Activated naive CD8-positive, alpha-beta T cell treated with anti-CD3 and anti-CD28 coated beads, Interleukin-2, amount 50 U/mL, for 24 hours (primary cell): ENCODE measurements at regions not wholly inside any gene's neighbourhood (a gene's known extent, or its start where the extent isn't known, plus 50 kb on each side); places are given as distances from the start of the nearest gene placed in this dataset.

Experiments
- ATAC-seq: fragments of 150-1000 bp; cut with Tn5 transposase; one replicate; pipeline ENCODE4 v1.10.0; 2021
- DNase-seq: peaks from one replicate; pipeline ENCODE4 v3.0.0; 2021
- H3K27ac Mint-ChIP-seq: one replicate; pipeline ENCODE4 v1.8.0; 2021; ENCODE audit warnings: mild to moderate bottlenecking, mixed read lengths
- H3K27me3 Mint-ChIP-seq: one replicate; pipeline ENCODE4 v1.8.0; 2021; ENCODE audit warnings: mixed read lengths
- H3K36me3 Mint-ChIP-seq: one replicate; pipeline ENCODE4 v1.8.0; 2021; ENCODE audit warnings: low read depth, mixed read lengths
- H3K4me1 Mint-ChIP-seq: one replicate; pipeline ENCODE4 v1.8.0; 2021; ENCODE audit warnings: mixed read lengths
- H3K4me3 Mint-ChIP-seq: one replicate; pipeline ENCODE4 v1.8.0; 2021; ENCODE audit warnings: mild to moderate bottlenecking, moderate library complexity, mixed read lengths
- H3K9me3 Mint-ChIP-seq: one replicate; pipeline ENCODE4 v1.8.0; 2021; ENCODE audit warnings: mixed read lengths

- Mint-ChIP-seq H3K27ac (no peak overlapping the region), H3K4me3 (no peak overlapping the region), H3K9me3 (no peaks in the 10 kb centered on the region), H3K4me1 (no peaks in the 10 kb centered on the region), H3K27me3 (peaks cover 2% of the 10 kb centered on the region), H3K36me3 (no peaks in the 10 kb centered on the region)
- DNase-seq: no peak
- ATAC-seq: no peak
Observed at GRCh38 chr5:135212361-135213026, 178.5 kb upstream of the PITX1 start.

- Mint-ChIP-seq H3K4me3 (no peak overlapping the region), H3K27me3 (peaks cover 3% of the 10 kb centered on the region), H3K4me1 (no peaks in the 10 kb centered on the region), H3K36me3 (no peaks in the 10 kb centered on the region), H3K27ac (no peak overlapping the region), H3K9me3 (no peaks in the 10 kb centered on the region)
- no peak for DNase-seq
- ATAC-seq: no peak
Observed at GRCh38 chr5:135211791-135212190, 177.8 kb upstream of the PITX1 start.

GRCh38 chr5:135211083-135211790, 177.2 kb upstream of the PITX1 start:
- no peaks in the 10 kb centered on the region for H3K9me3 Mint-ChIP-seq

GRCh38 chr5:135210286-135211055, 176.4 kb upstream of the PITX1 start:
- H3K4me3 Mint-ChIP-seq: no peak overlapping the region
- H3K4me1 Mint-ChIP-seq: no peaks in the 10 kb centered on the region

More at GRCh38 chr5:135211083-135211790, 177.2 kb upstream of the PITX1 start:
- peaks cover 3% of the 10 kb centered on the region for H3K27me3 Mint-ChIP-seq
- no peak for ATAC-seq
- no peaks in the 10 kb centered on the region for H3K36me3 Mint-ChIP-seq
- no peak overlapping the region for H3K4me3 Mint-ChIP-seq
- H3K4me1 Mint-ChIP-seq: no peaks in the 10 kb centered on the region
- no peak for DNase-seq
- no peak overlapping the region for H3K27ac Mint-ChIP-seq

GRCh38 chr5:135208903-135209721, 175.1 kb upstream of the PITX1 start:
- ATAC-seq (no peak), DNase-seq (no peak)
- no peaks in the 10 kb centered on the region for H3K36me3 Mint-ChIP-seq
- H3K27ac Mint-ChIP-seq: no peak overlapping the region
- H3K4me3 Mint-ChIP-seq: no peak overlapping the region
- H3K27me3 Mint-ChIP-seq: peaks cover 4% of the 10 kb centered on the region
- peaks cover 2% of the 10 kb centered on the region for H3K9me3 Mint-ChIP-seq
- no peaks in the 10 kb centered on the region for H3K4me1 Mint-ChIP-seq

More at GRCh38 chr5:135210286-135211055, 176.4 kb upstream of the PITX1 start:
- Mint-ChIP-seq H3K27me3 (peaks cover 3% of the 10 kb centered on the region), H3K36me3 (no peaks in the 10 kb centered on the region), H3K9me3 (no peaks in the 10 kb centered on the region), H3K27ac (no peak overlapping the region)
- no peak for DNase-seq
- ATAC-seq: no peak

GRCh38 chr5:135208555-135208902, 174.5 kb upstream of the PITX1 start:
- Mint-ChIP-seq H3K27ac (no peak overlapping the region), H3K4me3 (no peak overlapping the region), H3K9me3 (peaks cover 8% of the 10 kb centered on the region), H3K4me1 (no peaks in the 10 kb centered on the region), H3K27me3 (peaks cover 10% of the 10 kb centered on the region), H3K36me3 (peaks cover 2% of the 10 kb centered on the region)
- DNase-seq (no peak), ATAC-seq (peak; percentile 33)

GRCh38 chr5:135207866-135208265, 173.8 kb upstream of the PITX1 start:
- H3K4me1 Mint-ChIP-seq: no peaks in the 10 kb centered on the region
- DNase-seq (no peak), ATAC-seq (no peak)
- H3K27me3 Mint-ChIP-seq: peaks cover 12% of the 10 kb centered on the region
- H3K36me3 Mint-ChIP-seq: peaks cover 5% of the 10 kb centered on the region
- peaks cover 14% of the 10 kb centered on the region for H3K9me3 Mint-ChIP-seq
- no peak overlapping the region for H3K4me3 Mint-ChIP-seq
- no peak overlapping the region for H3K27ac Mint-ChIP-seq

GRCh38 chr5:135206862-135207261, 172.8 kb upstream of the PITX1 start:
- H3K36me3 Mint-ChIP-seq: peaks cover 5% of the 10 kb centered on the region
- ATAC-seq (no peak), DNase-seq (no peak)
- H3K4me1 Mint-ChIP-seq: no peaks in the 10 kb centered on the region
- no peak overlapping the region for H3K4me3 Mint-ChIP-seq
- peaks cover 21% of the 10 kb centered on the region for H3K27me3 Mint-ChIP-seq
- H3K9me3 Mint-ChIP-seq: peaks cover 22% of the 10 kb centered on the region
- H3K27ac Mint-ChIP-seq: no peak overlapping the region

GRCh38 chr5:135205632-135206349, 171.8 kb upstream of the PITX1 start:
- no peak overlapping the region for H3K27ac Mint-ChIP-seq
- peaks cover 22% of the 10 kb centered on the region for H3K9me3 Mint-ChIP-seq
- no peak overlapping the region for H3K4me3 Mint-ChIP-seq
- no peaks in the 10 kb centered on the region for H3K4me1 Mint-ChIP-seq
- no peak for DNase-seq
- H3K27me3 Mint-ChIP-seq: peaks cover 21% of the 10 kb centered on the region
- peaks cover 5% of the 10 kb centered on the region for H3K36me3 Mint-ChIP-seq
- ATAC-seq: no peak

GRCh38 chr5:135204151-135204600, 170.1 kb upstream of the PITX1 start:
- H3K27me3 Mint-ChIP-seq: peaks cover 28% of the 10 kb centered on the region
- DNase-seq (no peak), ATAC-seq (no peak)
- peaks cover 5% of the 10 kb centered on the region for H3K36me3 Mint-ChIP-seq
- H3K4me3 Mint-ChIP-seq: no peak overlapping the region
- H3K27ac Mint-ChIP-seq: no peak overlapping the region
- peaks cover 22% of the 10 kb centered on the region for H3K9me3 Mint-ChIP-seq
- H3K4me1 Mint-ChIP-seq: no peaks in the 10 kb centered on the region

- Mint-ChIP-seq H3K27ac (no peak overlapping the region), H3K9me3 (peaks cover 22% of the 10 kb centered on the region), H3K4me3 (no peak overlapping the region), H3K36me3 (peaks cover 5% of the 10 kb centered on the region), H3K27me3 (peaks cover 28% of the 10 kb centered on the region), H3K4me1 (no peaks in the 10 kb centered on the region)
- no peak for DNase-seq
- ATAC-seq: no peak
Observed at GRCh38 chr5:135203593-135204036, 169.6 kb upstream of the PITX1 start.

GRCh38 chr5:135203019-135203418, 169.0 kb upstream of the PITX1 start:
- Mint-ChIP-seq H3K4me3 (no peak overlapping the region), H3K27ac (no peak overlapping the region), H3K27me3 (peaks cover 29% of the 10 kb centered on the region), H3K9me3 (peaks cover 22% of the 10 kb centered on the region), H3K36me3 (peaks cover 5% of the 10 kb centered on the region), H3K4me1 (no peaks in the 10 kb centered on the region)
- DNase-seq: no peak
- no peak for ATAC-seq

- peaks cover 22% of the 10 kb centered on the region for H3K9me3 Mint-ChIP-seq
- peaks cover 33% of the 10 kb centered on the region for H3K27me3 Mint-ChIP-seq
- ATAC-seq (no peak), DNase-seq (no peak)
- no peaks in the 10 kb centered on the region for H3K4me1 Mint-ChIP-seq
- H3K4me3 Mint-ChIP-seq: no peak overlapping the region
- H3K36me3 Mint-ChIP-seq: peaks cover 5% of the 10 kb centered on the region
- no peak overlapping the region for H3K27ac Mint-ChIP-seq
Observed at GRCh38 chr5:135199919-135200318, 165.9 kb upstream of the PITX1 start.

- H3K4me1 Mint-ChIP-seq: no peaks in the 10 kb centered on the region
- H3K4me3 Mint-ChIP-seq: no peak overlapping the region
- H3K27ac Mint-ChIP-seq: no peak overlapping the region
- ATAC-seq: no peak
- no peaks in the 10 kb centered on the region for H3K9me3 Mint-ChIP-seq
- peaks cover 24% of the 10 kb centered on the region for H3K27me3 Mint-ChIP-seq
- no peak for DNase-seq
- H3K36me3 Mint-ChIP-seq: no peaks in the 10 kb centered on the region
Observed at GRCh38 chr5:135196483-135196882, 162.5 kb upstream of the PITX1 start.
